IMR-90 (cell line): ENCODE measurements at regions not wholly inside any gene's neighbourhood (a gene's known extent, or its start where the extent isn't known, plus 50 kb on each side); places are given as distances from the start of the nearest gene placed in this dataset.

Experiments used
- ATAC-seq: fragments of 200-7000 bp; cut with Tn5 transposase; 2 replicates; pipeline ENCODE4 v1.9.1; 2020; ENCODE audit warnings: low read depth, mild to moderate bottlenecking, moderate library complexity
- BruUV-seq: library from RNA; stranded (reverse); fragments of 400-500 nt; replicated peaks from 2 replicates; lab custom pipeline; 2021; lab: Mats Ljungman, UMichigan
- CTCF ChIA-PET: fragments of 300-600 bp; formaldehyde crosslinking; extraction: SDS; loops from one replicate; lab custom pipeline; 2021; ENCODE audit warnings: antibody characterized with exemption; lab: Yijun Ruan, JAX
- POLR2A ChIA-PET: fragments of 300-600 bp; sonication (Branson Sonifier 250); formaldehyde crosslinking; loops from one replicate; lab custom pipeline; 2022; ENCODE audit warnings: antibody characterized with exemption; ENCODE audit not compliant: unreplicated experiment; lab: Charles Lee
- DNase-seq: peaks from one replicate; pipeline ENCODE4 v3.0.0; 2013
- H2AFZ ChIP-seq: replicated peaks from 2 replicates; pipeline ENCODE3; 2013; ENCODE audit warnings: low read length, mild to moderate bottlenecking; ENCODE audit not compliant: poor library complexity
- H2AK5ac ChIP-seq: 2 replicates; pipeline ENCODE4 v1.6.1; 2013; ENCODE audit warnings: low read depth, low read length, inconsistent platforms
- H2AK9ac ChIP-seq: replicated peaks from 2 replicates; pipeline ENCODE3; 2013; ENCODE audit warnings: mild to moderate bottlenecking, low read depth, low read length, moderate library complexity; ENCODE audit not compliant: poor library complexity
- H2BK120ac ChIP-seq: 2 replicates; pipeline ENCODE4 v1.6.1; 2013; ENCODE audit warnings: low read depth, low read length, inconsistent platforms
- H2BK15ac ChIP-seq: 3 replicates; pipeline ENCODE4 v1.6.1; 2013; ENCODE audit warnings: low read depth, low read length, inconsistent platforms
- H2BK20ac ChIP-seq: 2 replicates; pipeline ENCODE4 v1.6.1; 2013; ENCODE audit warnings: low read depth, mild to moderate bottlenecking, inconsistent platforms, low read length, moderate library complexity
- H2BK5ac ChIP-seq: 2 replicates; pipeline ENCODE4 v1.6.1; 2013; ENCODE audit warnings: mild to moderate bottlenecking, low read depth, low read length, inconsistent platforms; ENCODE audit not compliant: poor library complexity, severe bottlenecking
- H3K14ac ChIP-seq: replicated peaks from 2 replicates; pipeline ENCODE4 v1.6.1; 2013; ENCODE audit warnings: low read depth, low read length, inconsistent platforms
- H3K18ac ChIP-seq: 2 replicates; pipeline ENCODE4 v1.6.1; 2013; ENCODE audit warnings: low read depth, low read length, control low read depth
- H3K23ac ChIP-seq: 2 replicates; pipeline ENCODE4 v1.6.1; 2013; ENCODE audit warnings: low read depth, low read length, inconsistent platforms
- H3K27ac ChIP-seq: 2 replicates; pipeline ENCODE4 v1.5.1; 2013; ENCODE audit warnings: mild to moderate bottlenecking, control low read depth, low read length; ENCODE audit not compliant: insufficient read depth
- H3K27me3 ChIP-seq: 2 replicates; pipeline ENCODE4 v1.6.1; 2013; ENCODE audit warnings: low read length; ENCODE audit not compliant: control insufficient read depth, insufficient read depth
- H3K36me3 ChIP-seq: 2 replicates; pipeline ENCODE4 v1.6.1; 2013; ENCODE audit warnings: low read length, mixed read lengths; ENCODE audit not compliant: control insufficient read depth, insufficient read depth
- H3K4ac ChIP-seq: 2 replicates; pipeline ENCODE4 v1.6.1; 2013; ENCODE audit warnings: low read depth, low read length, inconsistent platforms
- H3K4me1 ChIP-seq: 2 replicates; pipeline ENCODE4 v1.6.1; 2013; ENCODE audit warnings: low read length, mixed read lengths; ENCODE audit not compliant: control insufficient read depth, insufficient read depth
- H3K4me2 ChIP-seq: 2 replicates; pipeline ENCODE4 v1.6.1; 2013; ENCODE audit warnings: low read depth, mild to moderate bottlenecking, control low read depth, low read length, moderate library complexity
- H3K4me3 ChIP-seq: 2 replicates; pipeline ENCODE4 v1.5.1; 2013; ENCODE audit warnings: low read depth, mild to moderate bottlenecking, control low read depth, low read length, moderate library complexity; ENCODE audit not compliant: insufficient read depth
- H3K56ac ChIP-seq: 2 replicates; pipeline ENCODE4 v1.6.1; 2013; ENCODE audit warnings: low read length, inconsistent platforms; ENCODE audit not compliant: insufficient read depth; ENCODE audit errors: extremely low read depth
- H3K79me1 ChIP-seq, 2 experiments: 2 replicates each; pipeline ENCODE4 v1.6.1; 2013; ENCODE audit warnings: low read length in 2 of 2, inconsistent platforms in 1 of 2, low read depth in 1 of 2
- H3K9ac ChIP-seq: 2 replicates; pipeline ENCODE4 v1.6.1; 2013; ENCODE audit warnings: low read depth, low read length, control low read depth
- H3K9me1 ChIP-seq: 2 replicates; pipeline ENCODE4 v1.6.1; 2013; ENCODE audit warnings: low read length, inconsistent platforms; ENCODE audit not compliant: insufficient read depth
- H3K9me3 ChIP-seq: 2 replicates; pipeline ENCODE4 v1.6.1; 2013; ENCODE audit warnings: low read length; ENCODE audit not compliant: control insufficient read depth, insufficient read depth
- H4K20me1 ChIP-seq: 2 replicates; pipeline ENCODE4 v1.6.1; 2013; ENCODE audit warnings: low read length, inconsistent platforms; ENCODE audit not compliant: insufficient read depth
- H4K5ac ChIP-seq: 2 replicates; pipeline ENCODE4 v1.6.1; 2013; ENCODE audit warnings: mild to moderate bottlenecking, low read depth, low read length, control low read depth
- H4K8ac ChIP-seq, 2 experiments: 2 replicates each; pipeline ENCODE4 v1.6.1; 2013; ENCODE audit warnings: low read depth in 2 of 2, low read length in 2 of 2, control low read depth in 1 of 2, inconsistent platforms in 1 of 2
- H4K91ac ChIP-seq: 2 replicates; pipeline ENCODE4 v1.6.1; 2013; ENCODE audit warnings: low read depth, low read length, inconsistent platforms; ENCODE audit not compliant: insufficient read depth
- MAZ ChIP-seq: IDR thresholded peaks from 2 replicates; pipeline ENCODE4 v1.6.1; 2012; ENCODE audit warnings: low read depth, mild to moderate bottlenecking, low read length, improper control_type of control experiment, moderate library complexity, borderline replicate concordance
- RAD21 ChIP-seq: IDR thresholded peaks from 2 replicates; pipeline ENCODE4 v1.6.1; 2012; ENCODE audit warnings: low read length, improper control_type of control experiment
- RCOR1 ChIP-seq: IDR thresholded peaks from 2 replicates; pipeline ENCODE4 v1.6.1; 2012; ENCODE audit warnings: mild to moderate bottlenecking, low read length, improper control_type of control experiment; ENCODE audit not compliant: insufficient replicate concordance
- WGBS, 2 experiments: methylation state at CpG; one replicate each; pipeline versions ENCODE4 v1.1.5 to v1.1.7; 2013; ENCODE audit warnings: missing lambda C conversion rate in 2 of 2; ENCODE audit not compliant: insufficient read length in 1 of 2; ENCODE audit errors: extremely low coverage in 2 of 2; 5-methylcytosine and 5-hydroxymethylcytosine counted together
- dilution Hi-C: fragments of 300-500 bp; cut with HindIII; formaldehyde crosslinking; loops from one replicate; pipeline ENCODE4 v1.14.3; 2018; ENCODE audit warnings: low sequenced_read_pairs; ENCODE audit not compliant: unreplicated experiment
- in situ Hi-C: fragments of 300-500 bp; cut with MboI; formaldehyde crosslinking; loops from 3 replicates; pipeline ENCODE4 v1.14.3; 2019; ENCODE audit warnings: low sequenced_read_pairs, inconsistent platforms, mixed read lengths
- intact Hi-C: fragments of 100-400 bp; cut with micrococcal nuclease; formaldehyde crosslinking; loops from 2 replicates; pipeline ENCODE4 v1.10.0; 2022

DNA sequence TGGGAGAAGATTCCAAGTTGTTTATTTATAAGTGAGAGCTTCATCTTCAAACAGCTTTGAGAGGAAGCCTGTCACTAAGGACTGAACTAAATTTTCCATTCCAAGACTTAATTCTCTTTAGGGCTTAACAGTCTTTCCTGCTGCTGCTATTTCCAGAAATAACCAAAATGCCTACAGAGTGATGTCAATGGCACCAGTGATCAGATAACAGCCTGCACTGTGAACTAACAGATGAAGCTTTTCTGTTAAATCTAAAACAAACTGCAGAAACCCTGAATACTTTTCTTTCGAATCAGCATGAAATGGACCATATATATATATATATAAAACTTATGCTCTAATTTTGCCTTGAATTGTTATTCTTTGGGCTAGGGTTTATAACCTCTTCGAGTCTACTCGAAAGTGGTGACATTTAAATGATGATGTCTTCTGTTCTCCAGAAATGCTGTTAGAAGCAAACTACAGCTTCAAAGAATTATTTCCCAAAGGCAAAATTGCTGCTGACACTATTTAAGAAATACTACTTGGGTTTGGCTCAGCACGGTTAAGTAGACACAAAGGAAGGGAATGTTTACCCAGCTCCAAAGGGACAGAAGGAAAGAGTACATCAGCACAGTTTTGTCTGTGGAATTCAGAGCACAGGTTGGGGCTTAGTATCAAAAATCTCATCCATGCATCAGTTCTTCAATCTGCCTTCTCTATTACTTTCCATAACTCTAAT is 238.5 kb upstream of the LRRN1 start:
- DNase-seq (peak; percentile 1), ATAC-seq (peak; percentile 29; the same call in 1 of the 2 replicates)
- Histone ChIP-seq H3K36me3 (no peaks in the 10 kb centered on the region), H3K27me3 (no peaks in the 10 kb centered on the region), H3K4me3 (no peak overlapping the region), H2BK120ac (no peak overlapping the region), H3K4me2 (no peak overlapping the region), H3K27ac (peak overlapping the region; percentile 56; the same call in 1 of the 2 replicates), H3K9ac (no peak overlapping the region), H2BK5ac (no peak overlapping the region), H2AK9ac (no peak overlapping the region), H2BK20ac (no peak overlapping the region), H3K4ac (no peak overlapping the region), H3K56ac (no peak overlapping the region), H4K20me1 (no peaks in the 10 kb centered on the region), H2BK15ac (no peak overlapping the region), H3K9me1 (no peaks in the 10 kb centered on the region), H2AK5ac (no peak overlapping the region), H3K79me1 (no peaks in the 10 kb centered on the region), H4K5ac (no peak overlapping the region; the same call in 1 of the 2 replicates), H2AFZ (no peak overlapping the region), H4K8ac (no peak overlapping the region), H3K9me3 (peaks cover 11% of the 10 kb centered on the region), H4K91ac (no peak overlapping the region), H3K18ac (peak overlapping the region; percentile 18; the same call in 1 of the 2 replicates), H3K4me1 (no peaks in the 10 kb centered on the region), H3K14ac (no peak overlapping the region), H3K23ac (no peak overlapping the region)
- dilution Hi-C loops: no loop called here
- intact Hi-C loops: no loop called here
- in situ Hi-C loops: no loop called here
- ChIA-PET CTCF (no interaction called here), POLR2A (no interaction called here)
- TF ChIP-seq MAZ (no peak), RAD21 (no peak), RCOR1 (no peak)
- no TSS peak for BruUV-seq
- no CpG with 5 or more reads among the region's 4 CpGs for WGBS, 2 experiments
